ENCODE measurements at regions not wholly inside any gene's neighbourhood (a gene's known extent, or its start where the extent isn't known, plus 50 kb on each side); places are given as distances from the start of the nearest gene placed in this dataset.
A peak's percentile ranks its signal among the peaks of the same experiment; 100 is the strongest.
"Not testable (repeated sequence)": the region's sequence is repeated elsewhere in the genome, so short reads cannot be mapped to it uniquely, and the experiment has no call there.

DNA sequence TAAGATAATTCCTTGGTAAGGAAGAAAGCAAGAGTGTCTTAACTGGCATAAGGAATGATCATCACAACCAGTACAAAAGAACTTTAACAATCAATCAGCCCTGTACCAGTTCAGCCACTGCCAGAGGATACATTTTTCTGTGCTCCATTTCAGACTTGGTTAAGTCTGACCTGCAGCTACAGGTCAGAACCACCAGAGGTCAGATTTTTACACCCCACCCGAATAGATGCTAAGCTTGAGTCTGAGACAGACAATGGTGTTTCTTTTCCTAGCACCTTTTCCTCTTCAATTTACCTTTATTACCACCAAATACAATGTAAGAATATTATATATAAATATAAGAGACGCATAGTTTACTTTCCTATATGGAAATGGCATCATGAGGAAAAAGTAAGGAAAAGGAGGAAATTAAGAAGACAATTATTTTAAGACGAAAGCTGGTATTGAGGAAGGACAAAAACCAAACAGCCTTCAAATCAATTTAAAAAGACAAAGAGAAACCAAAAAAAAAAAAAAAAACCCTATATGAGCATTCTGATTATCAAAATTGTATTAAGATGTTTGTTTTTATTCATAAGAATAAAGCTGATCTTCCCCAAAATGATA is 215.3 kb upstream of the TTC29 start:
- Histone ChIP-seq H3K4me3 (no peak overlapping the region), H3K27me3 (peaks cover 0 to 12% (median 0%) of the 10 kb centered on the region in 4 donors), H3K9me3 (no peaks in the 10 kb centered on the region), H3K27ac (no peak overlapping the region), H3K36me3 (no peaks in the 10 kb centered on the region), H3K4me1 (peaks cover 0 to 12% (median 0%) of the 10 kb centered on the region in 3 donors)
- WGBS, 2 donors, result 36 to 39% methylated on average over 3 of the region's 3 CpGs
- intact Hi-C loops (cut with DNase I), result loop anchor here (5.0 kb wide), 1 partner anchor 431 kb away; no protein-coding TSS in a partner anchor
- TF ChIP-seq POLR2A (IDR thresholded peaks at IDR 0.05), result no peak
- TF ChIP-seq, protein P1, sequence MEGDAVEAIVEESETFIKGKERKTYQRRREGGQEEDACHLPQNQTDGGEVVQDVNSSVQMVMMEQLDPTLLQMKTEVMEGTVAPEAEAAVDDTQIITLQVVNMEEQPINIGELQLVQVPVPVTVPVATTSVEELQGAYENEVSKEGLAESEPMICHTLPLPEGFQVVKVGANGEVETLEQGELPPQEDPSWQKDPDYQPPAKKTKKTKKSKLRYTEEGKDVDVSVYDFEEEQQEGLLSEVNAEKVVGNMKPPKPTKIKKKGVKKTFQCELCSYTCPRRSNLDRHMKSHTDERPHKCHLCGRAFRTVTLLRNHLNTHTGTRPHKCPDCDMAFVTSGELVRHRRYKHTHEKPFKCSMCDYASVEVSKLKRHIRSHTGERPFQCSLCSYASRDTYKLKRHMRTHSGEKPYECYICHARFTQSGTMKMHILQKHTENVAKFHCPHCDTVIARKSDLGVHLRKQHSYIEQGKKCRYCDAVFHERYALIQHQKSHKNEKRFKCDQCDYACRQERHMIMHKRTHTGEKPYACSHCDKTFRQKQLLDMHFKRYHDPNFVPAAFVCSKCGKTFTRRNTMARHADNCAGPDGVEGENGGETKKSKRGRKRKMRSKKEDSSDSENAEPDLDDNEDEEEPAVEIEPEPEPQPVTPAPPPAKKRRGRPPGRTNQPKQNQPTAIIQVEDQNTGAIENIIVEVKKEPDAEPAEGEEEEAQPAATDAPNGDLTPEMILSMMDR (IDR thresholded peaks at IDR 0.05), result peak; percentile 30 to 78 (median 66)
- no peak for DNase-seq

- Histone ChIP-seq H3K9me3 (no peaks in the 10 kb centered on the region), H3K27me3 (peaks cover 0 to 2% (median 0%) of the 10 kb centered on the region in 4 donors), H3K36me3 (no peaks in the 10 kb centered on the region), H3K4me3 (no peak overlapping the region), H3K4me1 (peaks cover 0 to 3% (median 0%) of the 10 kb centered on the region in 3 donors), H3K27ac (no peak overlapping the region)
- DNase-seq, result no peak
- intact Hi-C loops (cut with DNase I), result loop anchor here (5.0 kb wide), 1 partner anchor 429 kb away; no protein-coding TSS in a partner anchor
- TF ChIP-seq, protein P1 (IDR thresholded peaks at IDR 0.05), result no peak
Observed at GRCh38 chr4:147163311-147163710, 217.6 kb upstream of the TTC29 start.

GRCh38 chr4:147168200-147168599 is 222.5 kb upstream of the TTC29 start:
- H3K4me3 ChIP-seq; intact Hi-C loops (cut with DNase I); DNase-seq: not testable (repeated sequence)

GRCh38 chr4:147173322-147173721 is 227.7 kb upstream of the TTC29 start:
- Histone ChIP-seq H3K27ac (no peak overlapping the region), H3K27me3 (no peaks in the 10 kb centered on the region), H3K4me1 (no peaks in the 10 kb centered on the region), H3K4me3 (no peak overlapping the region), H3K9me3 (no peaks in the 10 kb centered on the region), H3K36me3 (no peaks in the 10 kb centered on the region)
- intact Hi-C loops (cut with DNase I), result no loop called here
- no peak for DNase-seq
- TF ChIP-seq POLR2A (IDR thresholded peaks at IDR 0.05), result no peak
- TF ChIP-seq, protein P1 (IDR thresholded peaks at IDR 0.05), result no peak
- 90 to 93% methylated on average over 1 of the region's 1 CpG for WGBS, 2 donors

More at GRCh38 chr4:147168200-147168599, 222.5 kb upstream of the TTC29 start:
- H3K27ac ChIP-seq, H3K9me3 ChIP-seq, H3K36me3 ChIP-seq, H3K27me3 ChIP-seq, H3K4me1 ChIP-seq: not testable (repeated sequence)

GRCh38 chr4:147173797-147174432 is 228.3 kb upstream of the TTC29 start:
- TF ChIP-seq POLR2A (IDR thresholded peaks at IDR 0.05), result no peak
- TF ChIP-seq, protein P1 (IDR thresholded peaks at IDR 0.05), result no peak
- H3K9me3 ChIP-seq, result no peaks in the 10 kb centered on the region
- H3K27me3 ChIP-seq, result no peaks in the 10 kb centered on the region
- H3K36me3 ChIP-seq, result no peaks in the 10 kb centered on the region
- no peaks in the 10 kb centered on the region for H3K4me1 ChIP-seq
- H3K4me3 ChIP-seq, result no peak overlapping the region
- no peak for DNase-seq
- H3K27ac ChIP-seq, result no peak overlapping the region
- WGBS, 2 donors, result 54 to 71% methylated on average over 7 of the region's 7 CpGs
- intact Hi-C loops (cut with DNase I), result no loop called here
